Astrocyte of the cerebellum (primary cell): ENCODE measurements at regions not wholly inside any gene's neighbourhood (a gene's known extent, or its start where the extent isn't known, plus 50 kb on each side); places are given as distances from the start of the nearest gene placed in this dataset.

Experiments used
- DNase-seq: peaks from one replicate; pipeline ENCODE4 v3.0.0-alpha.2; 2011; ENCODE audit warnings: low read depth
- H3K4me3 ChIP-seq: 2 replicates; pipeline ENCODE4 v1.5.1; 2011; ENCODE audit warnings: mild to moderate bottlenecking, low read depth, low read length, moderate library complexity
- CTCF ChIP-seq: IDR thresholded peaks from 2 replicates; pipeline ENCODE4 v1.5.1; 2012; ENCODE audit warnings: low read length, low read depth, moderate library complexity, mild to moderate bottlenecking; ENCODE audit errors: missing control alignments
- in situ Hi-C: cut with HindIII; loops from 2 replicates; pipeline ENCODE4 v1.10.0; 2017; ENCODE audit warnings: low sequenced_read_pairs

GRCh38 chr12:23335593-23335992 lies 613.9 kb downstream of the SOX5 start:
- in situ Hi-C loops: no loop called here
- TF ChIP-seq CTCF: no peak
- no peak overlapping the region for H3K4me3 ChIP-seq
- DNase-seq: no peak

- in situ Hi-C loops: no loop called here
- no peak for DNase-seq
- TF ChIP-seq CTCF: no peak
- H3K4me3 ChIP-seq: no peak overlapping the region
Measured at GRCh38 chr12:23337213-23337612, 612.3 kb downstream of the SOX5 start.

GRCh38 chr12:23340351-23340750 lies 609.1 kb downstream of the SOX5 start:
- no peak for DNase-seq
- TF ChIP-seq CTCF: no peak
- H3K4me3 ChIP-seq: no peak overlapping the region
- in situ Hi-C loops: loop anchor here (5.0 kb wide), 1 partner anchor 87 kb away; no protein-coding TSS in a partner anchor

DNA sequence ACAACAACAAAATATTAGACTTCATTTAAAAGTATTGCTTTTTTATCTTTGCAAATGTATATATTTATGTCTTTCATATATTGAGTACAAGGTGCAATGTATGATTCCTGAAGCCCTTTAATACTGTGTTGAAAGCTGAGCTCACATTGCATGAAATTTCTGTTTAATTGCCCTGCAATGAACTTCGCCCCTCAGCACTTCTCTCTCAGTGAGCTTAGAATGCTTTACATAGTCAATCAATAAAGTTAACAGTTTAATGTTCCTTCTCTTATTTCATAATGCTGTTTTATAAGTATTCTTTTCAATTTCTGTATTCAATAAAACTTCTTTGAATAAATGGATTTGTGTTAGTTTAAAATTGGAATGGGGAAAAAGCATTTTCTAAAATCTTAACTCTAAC lies 607.1 kb downstream of the SOX5 start:
- no peak overlapping the region for H3K4me3 ChIP-seq
- in situ Hi-C loops: loop anchor here (5.0 kb wide), 1 partner anchor 85 kb away; no protein-coding TSS in a partner anchor
- DNase-seq: no peak
- TF ChIP-seq CTCF: no peak

GRCh38 chr12:23349564-23349963 lies 599.9 kb downstream of the SOX5 start:
- in situ Hi-C loops: no loop called here

DNA sequence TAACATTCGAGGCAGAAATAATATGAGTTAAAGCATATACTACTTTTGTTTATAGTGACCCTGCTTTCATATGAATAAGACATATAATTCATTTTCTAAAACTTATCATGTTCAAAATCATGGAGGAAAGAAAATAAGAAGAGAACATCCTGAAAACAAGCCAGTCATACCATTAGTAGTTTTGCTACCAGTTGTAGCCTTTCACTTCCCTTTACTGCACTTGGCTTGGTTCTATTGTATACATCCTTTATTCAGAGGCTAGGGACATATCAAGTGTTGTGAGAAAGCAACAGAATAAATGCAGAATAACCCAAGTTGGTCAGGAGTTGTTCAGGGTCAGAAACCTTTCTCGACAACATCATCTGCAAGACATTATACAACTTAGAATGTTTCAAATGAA lies 598.7 kb downstream of the SOX5 start:
- TF ChIP-seq CTCF: no peak
- H3K4me3 ChIP-seq: no peak overlapping the region
- DNase-seq: no peak
- in situ Hi-C loops: no loop called here

More at GRCh38 chr12:23349564-23349963, 599.9 kb downstream of the SOX5 start:
- H3K4me3 ChIP-seq: no peak overlapping the region
- no peak for DNase-seq
- no peak for TF ChIP-seq CTCF

DNA sequence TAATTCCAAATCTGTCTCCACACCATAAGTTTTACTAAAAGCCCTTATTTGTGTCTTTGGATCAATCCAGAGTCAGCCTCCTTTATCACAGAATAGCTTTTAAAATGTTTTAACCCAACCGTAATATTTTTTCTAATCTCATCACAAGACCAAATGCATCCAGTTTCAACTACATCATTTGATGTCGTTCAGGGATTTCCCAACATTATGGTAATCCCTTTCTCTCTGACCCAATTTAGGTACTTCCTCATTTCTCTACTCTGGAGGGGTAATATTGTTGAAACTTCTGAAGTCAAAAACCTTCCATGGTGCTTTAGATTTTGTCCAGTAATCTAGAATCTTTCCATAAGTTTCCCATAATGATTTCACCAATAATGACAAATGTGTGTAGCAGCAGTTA lies 596.8 kb downstream of the SOX5 start:
- no peak for DNase-seq
- in situ Hi-C loops: no loop called here
- no peak overlapping the region for H3K4me3 ChIP-seq
- no peak for TF ChIP-seq CTCF
